ENCODE measurements at regions not wholly inside any gene's neighbourhood (a gene's known extent, or its start where the extent isn't known, plus 50 kb on each side); places are given as distances from the start of the nearest gene placed in this dataset.

- TF ChIP-seq CTCF (conservative IDR thresholded peaks at IDR 0.05): peak; percentile 18
- TF ChIP-seq ZFX (IDR thresholded peaks at IDR 0.05): no peak
Observed at GRCh38 chr2:65710779-65711295, 278.4 kb upstream of the SPRED2 start.

Data from C4-2B (cell line).